Inflammatory macrophage treated with lipopolysaccharide for 1 hour (primary cell): ENCODE measurements at regions not wholly inside any gene's neighbourhood (a gene's known extent, or its start where the extent isn't known, plus 50 kb on each side); places are given as distances from the start of the nearest gene placed in this dataset.

ENCODE experiments used
- DNase-seq, 2 donors: peaks; one replicate each; pipeline ENCODE4 v3.0.0-alpha.2; 2020 to 2022

DNA sequence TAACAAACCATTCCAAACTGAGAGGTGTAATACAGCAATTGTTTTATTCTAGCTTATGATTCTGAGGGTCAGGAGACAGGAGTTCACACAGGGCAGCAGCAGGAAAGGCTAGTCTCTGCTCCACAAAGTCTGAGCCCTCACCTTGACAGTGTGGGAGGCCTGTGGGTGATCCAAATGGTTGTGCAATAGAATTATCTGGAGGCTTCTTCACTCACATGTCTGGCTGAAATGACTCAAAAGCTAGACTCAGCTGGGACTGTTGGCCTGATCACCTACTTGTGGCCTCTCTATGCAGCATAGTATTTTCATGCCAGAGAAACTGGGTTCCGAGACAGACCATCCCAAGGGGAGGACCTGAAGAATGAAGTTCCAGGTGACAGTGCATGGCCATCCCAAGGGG, 233.9 kb upstream of the UBE2E2 start:
- DNase-seq, result no peak

DNA sequence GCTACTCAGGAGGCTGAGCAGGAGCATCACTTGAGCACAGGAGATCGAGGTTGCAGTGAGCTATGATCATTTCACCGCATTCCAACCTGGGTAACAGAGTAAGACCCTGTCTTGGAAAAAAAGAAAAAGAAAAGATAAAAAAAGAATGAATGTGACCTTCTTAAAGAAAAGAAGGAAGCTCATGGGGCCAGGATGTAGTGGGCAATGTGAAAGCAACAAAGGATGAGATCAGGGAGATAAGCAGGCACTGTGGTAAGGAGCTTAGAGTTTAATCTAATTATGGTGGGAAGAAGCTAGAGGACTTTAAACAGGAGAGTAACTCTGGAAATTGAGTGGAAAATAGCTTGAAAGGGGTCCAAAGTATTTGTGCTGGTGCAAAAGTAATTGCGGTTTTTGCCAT, 231.6 kb upstream of the UBE2E2 start:
- DNase-seq, result no peak

GRCh38 chr3:22977042-22977441, 226.1 kb upstream of the UBE2E2 start:
- no peak for DNase-seq

DNA sequence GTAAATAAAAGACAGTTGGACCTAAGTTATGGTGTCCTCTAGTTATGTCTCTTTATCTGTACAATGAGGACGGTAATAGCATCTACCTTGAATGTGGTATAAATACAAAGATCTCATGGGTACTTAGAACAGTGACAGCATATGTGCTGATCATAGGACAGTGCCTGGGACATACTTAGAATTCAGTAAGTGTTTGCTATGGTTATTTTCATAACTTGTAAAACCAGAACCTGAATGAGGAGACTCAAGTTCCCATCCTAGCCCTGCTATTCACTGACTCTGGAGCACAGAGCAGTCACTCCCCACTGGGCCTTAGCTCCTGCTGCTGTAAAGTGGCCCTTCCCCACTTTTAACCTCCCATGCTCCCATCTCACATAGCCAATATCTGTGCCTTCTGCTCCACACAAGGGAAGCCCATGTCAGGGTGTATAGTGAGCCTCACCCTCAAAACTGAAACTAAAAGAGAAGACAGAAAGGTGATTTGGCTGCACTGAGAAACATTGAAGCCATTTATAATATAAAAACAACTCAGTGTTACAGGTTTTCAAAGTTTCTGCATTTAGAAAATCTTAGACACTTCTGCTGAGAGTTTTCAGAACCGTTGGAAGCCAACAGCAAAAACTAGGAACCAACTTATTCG, 225.4 kb upstream of the UBE2E2 start:
- DNase-seq, result no peak

DNA sequence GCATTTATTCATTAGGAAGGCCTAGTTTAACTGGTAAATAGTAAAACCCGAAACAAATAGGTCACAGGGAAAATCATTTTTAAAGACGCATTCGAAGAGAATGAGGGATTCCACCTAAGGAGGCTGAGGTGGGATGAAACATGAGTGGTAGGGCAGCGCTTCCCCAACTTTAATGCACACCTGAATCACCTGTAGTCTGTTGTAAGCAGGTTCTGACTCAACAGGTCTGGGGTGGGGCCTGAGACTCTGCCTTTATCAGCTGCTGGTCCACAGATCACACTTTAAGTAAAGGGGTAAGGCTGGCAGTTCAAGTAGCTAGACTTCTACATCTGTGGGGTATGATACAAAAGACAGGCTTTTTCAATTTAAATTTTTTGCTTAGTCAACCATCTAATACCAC, 223.5 kb upstream of the UBE2E2 start:
- no peak for DNase-seq

GRCh38 chr3:22980346-22980745, 222.8 kb upstream of the UBE2E2 start:
- no peak for DNase-seq

- no peak for DNase-seq
These were observed 222.0 kb upstream of the UBE2E2 start for GRCh38 chr3:22981166-22981565.

DNA sequence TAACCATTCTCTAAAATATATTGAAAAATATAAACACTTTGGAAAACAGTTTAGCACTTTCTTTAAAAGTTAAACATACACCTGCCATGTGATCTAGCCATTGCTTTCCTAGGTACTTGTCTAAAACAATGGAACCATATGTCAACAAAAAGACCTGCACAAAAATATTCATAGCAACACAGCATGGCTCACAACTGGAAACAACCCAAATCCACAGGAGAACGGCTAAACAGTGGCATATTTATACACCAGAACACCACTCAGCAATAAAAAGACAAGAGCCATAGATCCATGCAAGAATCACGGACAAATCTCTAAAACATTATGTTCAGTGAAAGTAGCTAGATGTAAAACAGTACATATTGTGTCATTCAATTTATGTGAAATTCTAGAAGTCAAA, 221.3 kb upstream of the UBE2E2 start:
- no peak for DNase-seq

GRCh38 chr3:22982981-22983587, 220.0 kb upstream of the UBE2E2 start:
- peak; percentile 32 to 37 for DNase-seq

DNA sequence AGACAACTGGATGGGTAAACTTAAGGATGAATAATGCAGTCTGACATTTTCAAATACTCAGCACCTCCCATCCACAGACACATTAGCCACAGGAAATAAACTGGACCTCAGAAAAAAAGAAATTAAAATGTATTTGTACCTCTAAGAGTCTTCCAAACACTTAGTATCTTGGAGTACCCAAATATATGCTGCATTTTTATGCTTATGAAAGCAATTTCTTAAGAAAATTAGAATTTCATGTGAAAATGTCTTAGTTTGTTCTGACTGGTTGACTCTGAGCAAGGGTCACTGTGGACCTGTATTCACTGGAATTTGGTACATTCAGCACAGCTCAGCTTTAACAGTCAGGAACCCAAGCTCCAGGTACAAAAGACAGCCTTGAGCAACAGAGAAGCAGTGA, 216.2 kb upstream of the UBE2E2 start:
- no peak for DNase-seq

GRCh38 chr3:22988566-22988965, 214.6 kb upstream of the UBE2E2 start:
- DNase-seq, result no peak

GRCh38 chr3:22989716-22990115, 213.4 kb upstream of the UBE2E2 start:
- DNase-seq, result no peak

- no peak for DNase-seq
These were observed 212.6 kb upstream of the UBE2E2 start for GRCh38 chr3:22990291-22991200.

DNA sequence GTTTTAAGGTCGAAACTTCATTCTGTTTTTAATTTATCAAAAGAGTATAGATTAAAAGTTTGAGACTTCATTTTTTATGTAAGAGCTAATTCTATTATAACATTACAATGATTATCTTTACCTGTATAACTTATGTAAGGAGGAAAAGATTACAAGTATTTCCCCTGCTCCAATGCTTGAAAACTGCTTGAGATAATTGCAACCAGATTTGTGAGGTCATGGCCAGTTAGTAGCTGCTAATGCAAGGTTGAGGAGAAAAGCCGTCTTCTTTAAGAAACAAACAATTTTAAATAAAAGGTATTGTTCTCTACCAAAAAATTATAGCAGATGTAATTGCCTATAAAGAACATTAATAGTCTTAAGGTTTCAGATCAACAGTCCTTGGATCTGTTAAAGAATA, 208.3 kb upstream of the UBE2E2 start:
- DNase-seq, result no peak

- DNase-seq, result no peak
These were observed 206.1 kb upstream of the UBE2E2 start for GRCh38 chr3:22996920-22997571.

GRCh38 chr3:23000371-23000770, 202.8 kb upstream of the UBE2E2 start:
- DNase-seq, result no peak

DNA sequence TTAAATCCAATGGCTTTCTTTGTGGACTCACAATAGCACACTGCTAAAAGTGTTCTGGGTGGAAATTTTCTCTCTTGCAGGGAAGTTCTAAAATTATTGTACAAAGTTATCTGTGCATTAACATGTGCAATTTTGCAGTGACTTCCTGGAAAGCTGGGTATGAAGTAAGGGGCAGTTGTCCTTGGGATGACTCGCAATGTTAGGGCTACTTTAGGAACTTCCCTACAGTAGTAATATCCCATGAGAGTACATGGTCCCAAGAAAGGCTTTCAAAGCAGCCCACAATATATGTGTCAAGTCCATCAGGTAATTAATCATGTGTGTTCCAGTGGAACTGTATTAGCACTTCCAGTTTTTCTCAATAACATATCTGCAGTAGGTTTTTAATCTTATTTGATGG, 201.0 kb upstream of the UBE2E2 start:
- DNase-seq, result peak; percentile 47 to 68

DNA sequence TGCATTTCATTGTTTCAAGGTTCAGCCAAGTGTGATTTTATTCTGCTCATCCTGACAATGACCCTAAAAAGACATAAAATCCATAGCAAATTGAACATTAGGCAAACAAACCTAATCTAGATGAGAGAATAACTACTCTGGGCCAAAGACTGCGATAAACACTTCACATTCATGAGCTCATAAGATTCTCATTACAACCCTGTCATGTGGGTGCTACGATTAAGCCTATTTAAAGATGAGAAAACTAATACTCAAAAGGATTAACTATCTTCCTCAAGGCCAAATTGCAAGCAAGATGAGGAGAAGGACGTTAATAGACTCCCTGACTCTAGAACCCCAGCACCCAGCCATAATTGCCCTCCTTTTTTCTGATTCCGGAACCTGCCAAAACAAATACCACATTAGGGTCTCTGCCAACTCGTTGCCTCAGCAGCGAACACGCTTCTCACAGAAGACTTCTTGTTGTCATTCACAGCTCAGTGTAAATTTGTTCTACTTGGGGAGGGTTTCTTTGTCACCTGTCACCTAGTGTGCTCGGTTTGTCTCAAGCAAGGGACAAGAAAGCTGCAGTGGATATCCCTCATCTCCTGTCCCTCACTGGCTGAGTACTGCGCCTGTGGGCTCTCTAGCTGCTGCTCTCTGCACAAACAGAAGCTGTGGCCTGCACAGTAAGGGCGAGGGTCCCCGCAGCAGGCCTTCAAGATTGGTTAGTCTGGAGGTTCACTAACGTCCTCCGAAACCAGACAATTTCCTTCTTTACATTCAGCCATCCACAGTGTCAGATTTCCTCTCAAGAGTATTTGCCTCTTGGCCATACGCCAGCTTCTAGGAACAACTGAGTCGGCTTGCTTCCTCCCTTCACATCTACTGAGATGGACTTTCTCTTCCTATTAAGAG, 200.0 kb upstream of the UBE2E2 start:
- peak in 1 of 2 donors; percentile 3 for DNase-seq

- no peak for DNase-seq
These were observed 199.4 kb upstream of the UBE2E2 start for GRCh38 chr3:23003733-23004046.

DNA sequence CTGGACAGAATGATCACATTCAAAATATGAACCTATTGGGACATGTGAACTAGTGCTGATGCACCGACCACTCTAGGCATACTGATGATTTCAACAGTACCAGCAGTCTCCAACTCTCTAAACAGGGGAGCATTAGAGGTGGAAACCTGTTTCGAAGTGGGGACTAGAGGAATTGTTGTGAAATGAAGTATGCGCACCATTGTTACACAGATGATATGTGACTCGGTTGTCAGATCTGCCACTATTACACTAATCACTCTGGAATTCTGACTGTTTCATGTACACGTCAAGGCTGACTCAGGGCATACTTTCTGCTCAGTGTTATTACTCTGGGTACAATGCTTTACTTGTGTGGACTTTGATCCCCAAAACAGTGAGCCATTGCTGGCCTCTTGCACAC, 198.2 kb upstream of the UBE2E2 start:
- no peak for DNase-seq

DNA sequence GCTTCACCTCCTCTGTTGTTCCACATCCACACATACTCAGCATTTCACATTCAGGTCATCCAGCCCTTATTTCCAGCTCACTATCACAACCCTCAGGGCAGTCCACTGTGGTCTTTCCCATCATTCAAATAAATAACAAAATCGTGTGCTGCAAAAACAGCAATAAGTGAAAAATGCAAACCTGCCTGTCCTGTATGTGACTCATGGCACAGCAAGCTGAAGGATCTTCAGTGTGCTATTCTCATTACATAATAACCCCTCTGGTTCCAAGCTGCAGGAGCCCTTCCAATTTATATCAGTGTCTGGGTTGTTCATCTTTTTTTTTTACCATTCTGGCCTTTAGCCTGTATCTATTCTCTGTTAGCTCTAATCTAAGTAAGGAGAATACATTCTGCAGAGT, 185.3 kb upstream of the UBE2E2 start:
- no peak for DNase-seq

GRCh38 chr3:23019596-23020300, 183.4 kb upstream of the UBE2E2 start:
- no peak for DNase-seq
